ENCODE measurements at regions not wholly inside any gene's neighbourhood (a gene's known extent, or its start where the extent isn't known, plus 50 kb on each side); places are given as distances from the start of the nearest gene placed in this dataset.
"Not testable (repeated sequence)": the region's sequence is repeated elsewhere in the genome, so short reads cannot be mapped to it uniquely, and the experiment has no call there.

DNA sequence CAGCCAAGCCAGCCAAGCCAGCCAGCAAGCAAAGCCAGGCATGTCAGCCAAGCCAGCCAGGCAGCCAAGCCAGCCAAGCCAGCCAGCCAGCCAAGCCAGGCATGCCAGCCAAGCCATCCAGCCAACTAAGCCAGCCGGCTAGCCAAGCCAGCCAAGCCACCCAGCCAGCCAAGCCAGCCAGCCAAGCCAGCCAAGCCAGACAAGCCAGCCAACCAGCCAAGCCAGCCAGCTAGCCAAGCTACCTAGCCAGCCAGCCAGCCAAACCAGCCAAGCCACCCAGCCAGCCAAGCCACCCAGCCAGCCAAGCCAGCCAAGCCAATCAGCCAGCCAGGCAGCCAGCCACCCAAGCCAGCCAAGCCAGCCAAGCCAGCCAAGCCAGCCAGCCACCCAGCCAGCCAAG lies 1600.5 kb downstream of the RPIA start:
- H3K9me3 Mint-ChIP-seq, CTCF ChIA-PET, H3K27ac Mint-ChIP-seq, DNase-seq, H3K27me3 Mint-ChIP-seq, H3K4me1 Mint-ChIP-seq, H3K36me3 Mint-ChIP-seq, H3K4me3 Mint-ChIP-seq: not testable (repeated sequence)

DNA sequence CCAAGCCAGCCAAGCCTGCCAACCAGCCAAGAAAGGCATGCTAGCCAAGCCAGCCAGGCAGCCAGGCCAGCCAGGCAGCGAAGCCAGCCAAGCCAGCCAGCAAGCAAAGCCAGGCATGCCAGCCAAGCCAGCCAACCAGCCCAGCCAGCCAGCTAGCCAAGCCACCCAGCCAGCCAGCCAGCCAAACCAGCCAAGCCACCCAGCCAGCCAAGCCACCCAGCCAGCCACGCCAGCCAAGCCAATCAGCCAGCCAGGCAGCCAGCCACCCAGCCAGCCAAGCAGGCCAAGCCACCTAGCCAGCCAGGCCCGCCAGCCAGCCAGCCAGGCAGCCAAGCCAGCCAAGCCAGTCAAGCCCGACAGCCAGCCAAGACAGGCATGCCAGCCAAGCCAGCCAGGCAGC lies 1601.0 kb downstream of the RPIA start:
- DNase-seq: not testable (repeated sequence)

DNA sequence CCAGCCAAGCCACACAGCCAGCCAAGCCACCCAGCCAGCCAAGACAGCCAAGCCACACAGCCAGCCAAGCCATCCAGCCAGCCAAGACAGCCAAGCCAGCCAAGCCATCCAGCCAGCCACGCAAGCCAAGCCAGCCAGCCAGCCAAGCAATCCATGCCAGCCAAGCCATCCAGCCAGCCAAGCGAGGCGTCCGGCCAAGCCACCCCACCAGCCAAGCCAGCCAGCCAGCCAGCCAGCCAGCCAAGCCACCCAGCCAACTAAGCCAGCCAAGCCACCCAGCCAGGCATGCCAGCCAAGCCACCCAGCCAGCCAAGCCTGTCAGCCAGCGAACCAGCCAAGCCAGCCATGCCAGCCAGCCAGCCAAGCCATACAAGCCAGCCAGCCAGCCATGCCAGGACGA lies 1601.8 kb downstream of the RPIA start:
- DNase-seq, H3K9me3 Mint-ChIP-seq, H3K36me3 Mint-ChIP-seq, H3K27ac Mint-ChIP-seq, H3K4me3 Mint-ChIP-seq, H3K4me1 Mint-ChIP-seq, CTCF ChIA-PET, H3K27me3 Mint-ChIP-seq: not testable (repeated sequence)

More for the DNA sequence above, 1601.0 kb downstream of the RPIA start:
- H3K36me3 Mint-ChIP-seq, H3K4me1 Mint-ChIP-seq, H3K27ac Mint-ChIP-seq, H3K9me3 Mint-ChIP-seq, CTCF ChIA-PET, H3K27me3 Mint-ChIP-seq, H3K4me3 Mint-ChIP-seq: not testable (repeated sequence)

DNA sequence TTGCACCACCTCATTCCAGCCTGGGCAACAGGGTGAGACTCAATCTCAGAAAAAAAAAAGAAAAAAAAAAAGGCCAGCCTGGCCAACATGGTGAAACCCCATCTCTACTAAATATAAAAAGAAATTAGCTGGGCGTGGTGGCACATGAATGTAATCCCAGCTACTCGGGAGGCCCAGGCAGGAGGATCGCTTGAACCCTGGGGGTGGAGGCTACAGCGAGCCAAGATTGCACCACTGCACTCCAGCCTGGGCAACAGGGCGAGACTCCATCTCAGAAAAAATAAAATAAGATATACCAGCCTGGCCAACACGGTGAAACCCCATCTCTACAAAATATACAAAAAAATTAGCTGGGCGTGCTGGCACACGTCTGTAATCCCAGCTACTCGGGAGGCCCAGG lies 1602.3 kb downstream of the RPIA start:
- H3K9me3 Mint-ChIP-seq, DNase-seq, H3K4me3 Mint-ChIP-seq, H3K27me3 Mint-ChIP-seq, CTCF ChIA-PET, H3K4me1 Mint-ChIP-seq, H3K27ac Mint-ChIP-seq, H3K36me3 Mint-ChIP-seq: not testable (repeated sequence)

DNA sequence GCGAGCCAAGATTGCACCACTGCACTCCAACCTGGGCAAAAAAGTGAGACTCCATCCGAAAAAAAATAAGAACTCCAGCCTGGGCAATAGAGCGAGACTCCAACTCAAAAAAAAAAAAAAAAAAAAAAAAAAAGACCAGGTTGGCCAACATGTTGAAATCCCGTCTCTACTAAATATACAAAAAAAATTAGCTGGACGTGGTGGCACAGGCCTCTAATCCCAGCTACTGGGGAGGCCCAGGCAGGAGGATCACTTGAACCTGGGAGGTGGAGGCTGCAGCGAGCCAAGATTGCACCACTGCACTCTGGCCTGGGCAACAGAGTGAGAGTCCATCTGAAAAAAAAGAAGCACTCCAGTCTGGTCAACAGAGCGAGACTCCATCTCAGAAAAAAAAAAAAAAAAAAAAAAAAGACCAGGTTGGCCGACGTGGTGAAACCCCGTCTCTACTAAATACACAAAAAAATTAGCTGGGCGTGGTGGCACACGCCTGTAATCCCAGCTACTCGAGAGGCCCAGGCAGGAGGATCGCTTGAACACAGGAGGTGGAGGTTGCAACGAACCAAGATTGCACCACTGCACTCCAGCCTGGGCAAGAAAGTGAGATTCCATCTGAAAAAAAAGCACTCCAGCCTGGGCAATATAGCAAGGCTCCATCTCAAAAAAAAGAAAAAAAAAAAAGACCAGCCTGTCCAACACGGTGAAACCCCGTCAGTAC lies 1603.7 kb downstream of the RPIA start:
- H3K4me1 Mint-ChIP-seq, H3K27ac Mint-ChIP-seq, H3K27me3 Mint-ChIP-seq, DNase-seq, CTCF ChIA-PET, H3K4me3 Mint-ChIP-seq, H3K9me3 Mint-ChIP-seq, H3K36me3 Mint-ChIP-seq: not testable (repeated sequence)

DNA sequence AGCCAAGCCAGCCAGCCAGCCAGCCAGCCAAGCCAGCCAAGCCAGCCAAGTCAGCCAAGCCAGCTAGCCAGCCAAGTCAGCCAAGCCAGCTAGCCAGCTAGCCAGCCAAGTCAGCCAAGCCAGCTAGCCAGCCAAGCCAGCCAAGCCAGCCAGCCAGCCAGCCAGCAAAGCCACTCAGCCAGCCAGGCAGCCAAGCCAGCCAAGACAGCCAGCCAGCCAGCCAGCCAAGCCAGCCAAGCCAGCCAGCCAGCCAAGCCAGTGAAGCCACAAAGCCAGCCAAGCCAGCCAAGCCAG lies 1605.0 kb downstream of the RPIA start:
- not testable (repeated sequence) for H3K27ac Mint-ChIP-seq, H3K9me3 Mint-ChIP-seq, H3K36me3 Mint-ChIP-seq

DNA sequence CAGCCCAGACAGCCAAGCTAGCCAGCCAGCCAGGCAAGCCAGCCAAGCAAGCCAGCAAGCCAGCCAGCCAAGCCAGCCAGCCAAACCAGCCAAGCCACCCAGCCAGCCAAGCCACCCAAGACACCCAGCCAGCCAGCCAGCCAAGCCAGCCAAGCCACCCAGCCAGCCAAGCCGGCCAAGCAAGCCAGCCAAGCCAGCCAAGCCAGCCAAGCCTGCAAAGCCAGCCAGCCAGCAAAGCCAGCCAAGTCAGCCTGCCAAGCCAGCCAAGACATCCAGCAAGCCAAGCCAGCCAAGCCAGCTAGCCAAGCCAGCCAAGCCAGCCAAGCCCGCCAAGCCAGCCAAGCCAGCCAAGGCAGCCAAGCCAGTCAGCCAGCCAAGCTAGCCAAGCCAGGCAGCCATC lies 1606.2 kb downstream of the RPIA start:
- DNase-seq, H3K4me3 Mint-ChIP-seq, H3K4me1 Mint-ChIP-seq, H3K27me3 Mint-ChIP-seq, H3K36me3 Mint-ChIP-seq, H3K27ac Mint-ChIP-seq, CTCF ChIA-PET, H3K9me3 Mint-ChIP-seq: not testable (repeated sequence)

More for the DNA sequence above, 1605.0 kb downstream of the RPIA start:
- H3K4me1 Mint-ChIP-seq, CTCF ChIA-PET, H3K4me3 Mint-ChIP-seq, DNase-seq, H3K27me3 Mint-ChIP-seq: not testable (repeated sequence)

DNA sequence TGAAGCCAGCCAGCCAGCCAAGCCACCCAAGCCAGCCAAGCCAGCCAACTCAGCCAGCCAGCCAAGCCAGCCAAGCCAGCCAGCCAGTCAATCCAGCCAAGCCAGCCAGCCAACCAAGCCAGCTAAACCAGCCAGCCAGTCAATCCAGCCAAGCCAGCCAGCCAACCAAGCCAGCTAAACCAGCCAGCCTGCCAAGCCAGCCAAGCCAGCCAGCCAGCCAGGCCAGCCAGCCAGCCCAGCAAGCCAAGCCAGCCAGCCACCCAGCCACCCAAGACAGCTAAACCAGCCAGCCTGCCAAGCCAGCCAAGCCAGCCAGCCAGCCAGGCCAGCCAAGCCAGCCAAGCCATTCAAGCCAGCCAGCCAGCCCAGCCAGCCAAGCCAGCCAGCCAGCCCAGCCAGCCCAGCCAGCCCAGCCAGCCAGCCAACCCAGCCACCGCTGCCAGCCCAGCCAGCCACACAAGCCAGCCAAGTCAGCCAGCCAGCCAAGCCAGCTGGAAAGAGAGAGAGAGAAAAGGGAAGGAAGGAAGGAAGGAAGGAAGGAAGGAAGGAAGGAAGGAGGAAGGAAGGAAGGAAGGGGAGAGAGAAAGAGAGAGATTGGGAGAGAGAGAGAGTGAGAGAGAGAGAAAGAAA lies 1606.8 kb downstream of the RPIA start:
- CTCF ChIA-PET, H3K27ac Mint-ChIP-seq, H3K9me3 Mint-ChIP-seq, H3K36me3 Mint-ChIP-seq, DNase-seq, H3K4me1 Mint-ChIP-seq, H3K4me3 Mint-ChIP-seq, H3K27me3 Mint-ChIP-seq: not testable (repeated sequence)

DNA sequence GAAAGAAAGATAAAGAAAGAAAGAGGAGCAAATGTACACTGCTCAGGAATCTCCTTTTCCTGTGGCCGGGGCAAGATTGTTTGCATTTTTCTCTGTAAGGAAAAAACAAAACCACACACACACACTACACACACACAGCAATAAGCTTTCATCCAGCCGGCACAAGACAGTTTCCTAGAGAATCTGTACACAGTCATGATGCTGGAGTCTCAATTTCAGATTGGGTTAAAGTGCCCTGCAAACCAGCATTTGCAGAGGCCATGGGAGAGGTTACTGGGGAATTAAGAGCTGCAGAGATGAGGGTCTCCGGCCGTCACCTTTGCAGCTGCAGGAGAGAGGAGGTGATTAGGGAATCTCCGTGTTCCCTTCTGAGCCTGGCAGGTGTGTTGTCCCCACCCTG lies 1607.5 kb downstream of the RPIA start:
- H3K9me3 Mint-ChIP-seq, DNase-seq, H3K4me3 Mint-ChIP-seq, CTCF ChIA-PET, H3K4me1 Mint-ChIP-seq, H3K27ac Mint-ChIP-seq, H3K36me3 Mint-ChIP-seq, H3K27me3 Mint-ChIP-seq: not testable (repeated sequence)

DNA sequence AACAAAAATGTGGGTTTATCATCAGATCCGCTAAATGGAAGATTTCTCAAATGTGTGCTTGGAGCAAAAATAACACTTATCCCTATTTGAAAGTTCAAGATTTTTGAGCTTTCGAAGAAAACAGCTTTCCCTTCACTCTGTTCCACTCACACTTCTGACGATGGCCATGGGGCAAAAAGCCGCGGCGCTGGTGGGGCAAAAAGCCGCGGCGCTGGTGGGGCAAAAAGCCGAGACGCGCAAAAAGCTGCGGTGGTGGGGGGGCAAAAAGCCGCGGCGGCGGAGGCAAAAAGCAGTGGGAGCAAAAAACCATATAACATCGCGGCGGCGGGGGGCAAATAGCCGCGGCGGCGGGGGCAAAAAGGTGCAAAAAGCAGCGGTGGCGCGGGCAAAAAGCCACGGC lies 1631.5 kb downstream of the RPIA start:
- H3K36me3 Mint-ChIP-seq, DNase-seq, H3K4me1 Mint-ChIP-seq, CTCF ChIA-PET, H3K9me3 Mint-ChIP-seq, H3K27ac Mint-ChIP-seq: not testable (repeated sequence)
- Mint-ChIP-seq H3K4me3 (peak overlapping the region; percentile 43), H3K27me3 (peaks cover 23% of the 10 kb centered on the region)

DNA sequence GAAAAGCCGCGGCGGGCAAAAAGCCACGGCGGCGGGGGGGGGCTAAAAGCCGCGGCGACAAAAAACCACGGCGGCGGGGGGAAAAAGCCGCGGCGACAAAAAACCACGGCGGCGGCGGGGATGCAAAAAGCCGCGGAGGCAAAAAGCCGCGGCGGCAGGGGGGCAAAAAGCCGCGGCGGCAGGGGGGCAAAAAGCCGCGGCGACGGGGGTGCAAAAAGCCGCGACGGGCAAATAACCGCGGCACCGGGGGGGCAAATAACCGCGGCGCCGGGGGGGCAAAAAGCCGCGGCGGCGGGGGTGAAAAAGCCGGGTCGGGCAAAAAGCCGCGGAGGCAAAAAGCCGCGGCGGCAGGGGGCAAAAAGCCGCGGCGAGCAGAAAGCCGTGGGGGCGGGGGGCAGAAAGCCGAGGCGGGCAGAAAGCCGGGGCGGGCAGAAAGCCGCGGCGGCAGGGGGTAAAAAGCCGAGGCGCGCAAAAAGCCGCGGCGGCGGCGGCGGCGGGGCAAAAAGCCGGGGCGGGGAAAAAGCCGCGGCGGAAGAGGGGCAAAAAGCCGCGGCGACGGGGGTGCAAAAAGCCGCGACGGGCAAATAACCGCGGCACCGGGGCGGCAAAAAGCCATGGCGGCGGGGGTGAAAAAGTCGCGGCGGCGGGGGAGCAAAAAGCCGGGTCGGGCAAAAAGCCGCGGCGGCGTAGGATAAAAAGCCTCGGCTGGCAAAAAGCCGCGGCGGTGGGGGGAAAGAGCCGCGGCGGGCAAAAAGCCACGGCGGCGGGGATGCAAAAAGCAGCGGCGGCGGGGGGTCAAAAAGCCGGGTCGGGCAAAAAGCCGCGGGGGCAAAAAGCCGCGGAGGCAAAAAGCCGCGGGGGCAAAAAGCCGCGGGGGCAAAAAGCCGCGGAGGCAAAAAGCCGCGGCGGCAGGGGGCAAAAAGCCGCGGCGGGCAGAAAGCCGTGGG lies 1632.4 kb downstream of the RPIA start:
- H3K4me1 Mint-ChIP-seq, CTCF ChIA-PET, H3K9me3 Mint-ChIP-seq, H3K36me3 Mint-ChIP-seq: not testable (repeated sequence)
- H3K27ac Mint-ChIP-seq: peak overlapping the region; percentile 55
- peaks cover 23% of the 10 kb centered on the region for H3K27me3 Mint-ChIP-seq
- peak; percentile 21 for DNase-seq
- H3K4me3 Mint-ChIP-seq: peak overlapping the region; percentile 56

DNA sequence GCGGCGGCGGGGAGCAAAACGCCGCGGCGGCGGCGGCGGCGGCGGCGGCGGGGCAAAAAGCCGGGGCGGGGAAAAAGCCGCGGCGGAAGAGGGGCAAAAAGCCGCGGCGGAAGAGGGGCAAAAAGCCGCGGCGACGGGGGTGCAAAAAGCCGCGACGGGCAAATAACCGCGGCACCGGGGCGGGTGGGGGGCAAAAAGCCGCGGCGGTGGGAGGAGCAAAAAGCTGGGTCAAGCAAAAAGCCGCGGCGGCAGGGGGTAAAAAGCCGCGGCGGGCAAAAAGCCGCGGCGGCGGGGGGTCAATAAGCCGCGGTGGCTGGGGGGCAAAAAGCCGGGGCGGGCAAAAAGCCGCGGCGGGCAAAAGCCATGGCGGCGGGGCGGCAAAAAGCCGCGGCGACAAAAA lies 1633.2 kb downstream of the RPIA start:
- H3K9me3 Mint-ChIP-seq, H3K4me3 Mint-ChIP-seq, DNase-seq, H3K27ac Mint-ChIP-seq, CTCF ChIA-PET, H3K4me1 Mint-ChIP-seq, H3K36me3 Mint-ChIP-seq: not testable (repeated sequence)
- peaks cover 24% of the 10 kb centered on the region for H3K27me3 Mint-ChIP-seq

DNA sequence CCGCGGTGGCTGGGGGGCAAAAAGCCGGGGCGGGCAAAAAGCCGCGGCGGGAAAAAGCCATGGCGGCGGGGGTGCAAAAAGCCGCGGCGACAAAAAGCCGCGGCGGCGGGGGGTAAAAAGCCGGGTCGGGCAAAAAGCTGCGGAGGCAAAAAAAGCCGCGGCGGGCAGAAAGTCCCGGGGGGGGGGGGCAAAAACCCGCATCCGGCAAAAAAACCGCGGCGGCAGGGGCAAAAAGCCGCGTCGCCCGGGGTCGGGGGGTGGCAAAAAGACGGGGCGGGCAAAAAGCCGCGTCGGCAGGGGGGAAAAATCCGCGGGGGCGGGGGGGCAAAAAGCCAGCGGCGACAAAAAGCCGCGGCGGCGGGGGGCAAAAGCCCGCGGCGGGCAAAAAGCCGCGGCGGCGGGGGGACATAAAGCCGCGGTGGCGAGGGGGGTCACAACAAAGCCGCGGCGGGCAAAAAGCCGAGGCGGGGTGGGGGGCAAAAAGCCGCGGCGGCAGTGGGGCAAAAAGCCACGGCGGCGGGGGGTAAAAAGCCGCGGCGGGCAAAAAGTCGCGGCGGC lies 1634.4 kb downstream of the RPIA start:
- DNase-seq, H3K36me3 Mint-ChIP-seq, H3K4me3 Mint-ChIP-seq, H3K9me3 Mint-ChIP-seq, H3K27ac Mint-ChIP-seq, H3K4me1 Mint-ChIP-seq, CTCF ChIA-PET: not testable (repeated sequence)
- H3K27me3 Mint-ChIP-seq: peaks cover 28% of the 10 kb centered on the region

DNA sequence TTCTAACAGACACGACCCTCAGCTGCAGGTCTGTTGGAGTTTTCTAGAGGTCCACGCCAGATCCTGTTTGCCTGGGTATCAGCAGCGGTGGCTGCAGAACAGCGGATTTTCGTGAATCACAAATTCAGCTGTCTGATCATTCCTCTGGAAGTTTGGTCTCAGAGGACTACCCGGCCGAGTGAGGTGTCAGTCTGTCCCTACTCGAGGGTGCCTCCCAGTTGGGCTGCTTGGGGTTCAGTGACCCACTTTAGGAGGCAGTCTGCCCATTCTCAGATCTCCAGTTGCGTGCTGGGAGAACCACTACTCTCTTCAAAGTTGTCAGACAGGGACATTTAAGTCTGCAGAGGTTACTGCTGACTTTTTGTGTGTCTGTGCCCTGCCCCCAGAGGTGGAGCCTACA lies 1664.1 kb downstream of the RPIA start:
- H3K36me3 Mint-ChIP-seq, H3K4me1 Mint-ChIP-seq, CTCF ChIA-PET, DNase-seq, H3K27me3 Mint-ChIP-seq, H3K9me3 Mint-ChIP-seq, H3K4me3 Mint-ChIP-seq, H3K27ac Mint-ChIP-seq: not testable (repeated sequence)

DNA sequence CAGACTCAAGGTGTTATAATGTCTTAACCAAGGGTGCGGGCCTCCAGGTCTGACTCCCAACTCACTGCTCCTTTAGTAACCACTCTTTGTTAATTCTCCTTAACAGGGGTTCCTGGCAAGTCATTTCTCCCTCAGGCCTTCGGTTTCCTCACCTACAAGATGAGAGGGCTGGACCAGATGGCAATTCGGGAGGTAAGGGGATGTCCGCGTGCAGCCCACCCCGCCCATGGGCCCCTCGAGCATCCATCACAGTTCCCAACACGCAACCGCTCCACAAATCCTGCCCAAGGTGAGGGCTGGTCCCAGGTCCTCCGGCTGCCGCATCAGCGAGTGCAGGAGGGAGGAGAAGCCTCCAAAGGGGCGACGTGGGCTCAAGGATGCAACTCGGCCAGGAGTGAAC lies 1667.9 kb downstream of the RPIA start:
- H3K27ac Mint-ChIP-seq, DNase-seq, H3K4me1 Mint-ChIP-seq, H3K27me3 Mint-ChIP-seq, H3K9me3 Mint-ChIP-seq, CTCF ChIA-PET, H3K4me3 Mint-ChIP-seq, H3K36me3 Mint-ChIP-seq: not testable (repeated sequence)
